ENCODE measurements at regions not wholly inside any gene's neighbourhood (a gene's known extent, or its start where the extent isn't known, plus 50 kb on each side); places are given as distances from the start of the nearest gene placed in this dataset.

DNA sequence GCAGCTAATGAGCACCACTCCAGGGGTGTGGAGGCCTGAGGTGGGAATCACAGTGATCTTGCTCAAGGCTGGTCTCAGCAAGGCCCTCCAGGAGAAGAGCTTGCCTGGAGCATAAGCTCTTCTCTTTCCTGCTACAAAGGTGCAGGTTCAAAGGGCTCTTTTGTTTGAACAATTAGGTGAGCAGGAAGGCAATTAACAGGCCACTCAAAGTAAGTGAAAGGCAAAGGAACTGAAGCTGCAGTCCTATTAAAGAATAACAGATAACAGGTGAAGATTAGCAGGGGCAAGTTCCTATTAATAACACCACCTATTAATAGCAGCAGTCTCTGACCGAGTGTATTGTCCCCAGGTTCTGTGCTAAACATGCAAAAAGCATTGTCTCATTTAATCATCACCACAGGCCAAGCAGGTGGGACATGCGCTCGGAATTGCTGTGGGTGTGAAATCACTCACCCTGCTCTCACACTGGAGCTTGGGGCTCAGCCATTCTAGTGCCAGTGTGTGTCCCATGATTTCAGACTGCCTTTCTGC, 113.8 kb downstream of the RHOU start (continued):
- TF ChIP-seq SOX13 (IDR thresholded peaks at IDR 0.05), result no peak
- TF ChIP-seq SOX13 (CRISPR knock-in tag; conservative IDR thresholded peaks at IDR 0.05 in 1 of 2, IDR thresholded peaks at IDR 0.05 in 1 of 2), result peak in 1 of 2 experiments; percentile 78; a peak in 2 of 4 replicates
- TF ChIP-seq, protein P1, sequence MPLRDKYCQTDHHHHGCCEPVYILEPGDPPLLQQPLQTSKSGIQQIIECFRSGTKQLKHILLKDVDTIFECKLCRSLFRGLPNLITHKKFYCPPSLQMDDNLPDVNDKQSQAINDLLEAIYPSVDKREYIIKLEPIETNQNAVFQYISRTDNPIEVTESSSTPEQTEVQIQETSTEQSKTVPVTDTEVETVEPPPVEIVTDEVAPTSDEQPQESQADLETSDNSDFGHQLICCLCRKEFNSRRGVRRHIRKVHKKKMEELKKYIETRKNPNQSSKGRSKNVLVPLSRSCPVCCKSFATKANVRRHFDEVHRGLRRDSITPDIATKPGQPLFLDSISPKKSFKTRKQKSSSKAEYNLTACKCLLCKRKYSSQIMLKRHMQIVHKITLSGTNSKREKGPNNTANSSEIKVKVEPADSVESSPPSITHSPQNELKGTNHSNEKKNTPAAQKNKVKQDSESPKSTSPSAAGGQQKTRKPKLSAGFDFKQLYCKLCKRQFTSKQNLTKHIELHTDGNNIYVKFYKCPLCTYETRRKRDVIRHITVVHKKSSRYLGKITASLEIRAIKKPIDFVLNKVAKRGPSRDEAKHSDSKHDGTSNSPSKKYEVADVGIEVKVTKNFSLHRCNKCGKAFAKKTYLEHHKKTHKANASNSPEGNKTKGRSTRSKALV (CRISPR knock-in tag; IDR thresholded peaks at IDR 0.05), result no peak
- 0 out of 2 replicates have a peak, but pooled peaks have one; percentile 28 for TF ChIP-seq ZFY (CRISPR knock-in tag; IDR thresholded peaks at IDR 0.05)
- no peak for TF ChIP-seq ZNF263 (CRISPR knock-in tag; IDR thresholded peaks at IDR 0.05)
- TF ChIP-seq SRF (IDR thresholded peaks at IDR 0.05; ENCODE audit: low read depth, low read length), result no peak
- peak; percentile 47; the same call in 1 of the 2 replicates for TF ChIP-seq ELF3 (CRISPR knock-in tag; IDR thresholded peaks at IDR 0.05)
- TF ChIP-seq TEF (CRISPR knock-in tag; IDR thresholded peaks at IDR 0.05), result no peak
- no peak for TF ChIP-seq SP4 (CRISPR knock-in tag; IDR thresholded peaks at IDR 0.05)
- TF ChIP-seq RARG (CRISPR knock-in tag; IDR thresholded peaks at IDR 0.05; ENCODE audit: low read depth), result no peak
- TF ChIP-seq TP53 (CRISPR knock-in tag; conservative IDR thresholded peaks at IDR 0.05), result no peak
- TF ChIP-seq NPAS2 (CRISPR knock-in tag; IDR thresholded peaks at IDR 0.05; ENCODE audit: borderline replicate concordance), result no peak
- TF ChIP-seq RXRB (CRISPR knock-in tag; IDR thresholded peaks at IDR 0.05; ENCODE audit: borderline replicate concordance), result peak; percentile 73; the same call in 1 of the 2 replicates
- no peak for TF ChIP-seq THAP11 (CRISPR knock-in tag; IDR thresholded peaks at IDR 0.05)
- TF ChIP-seq ZNF460 (CRISPR knock-in tag; IDR thresholded peaks at IDR 0.05; ENCODE audit: borderline replicate concordance), result no peak
- TF ChIP-seq ISL2 (CRISPR knock-in tag; IDR thresholded peaks at IDR 0.05), result 0 out of 2 replicates have a peak, but pooled peaks have one; percentile 48
- TF ChIP-seq ZNF546 (CRISPR knock-in tag; conservative IDR thresholded peaks at IDR 0.05), result no peak
- peak; percentile 38; the same call in 1 of the 2 replicates for TF ChIP-seq ZFX (CRISPR knock-in tag; IDR thresholded peaks at IDR 0.05; ENCODE audit: low read depth)
- TF ChIP-seq, protein P2, sequence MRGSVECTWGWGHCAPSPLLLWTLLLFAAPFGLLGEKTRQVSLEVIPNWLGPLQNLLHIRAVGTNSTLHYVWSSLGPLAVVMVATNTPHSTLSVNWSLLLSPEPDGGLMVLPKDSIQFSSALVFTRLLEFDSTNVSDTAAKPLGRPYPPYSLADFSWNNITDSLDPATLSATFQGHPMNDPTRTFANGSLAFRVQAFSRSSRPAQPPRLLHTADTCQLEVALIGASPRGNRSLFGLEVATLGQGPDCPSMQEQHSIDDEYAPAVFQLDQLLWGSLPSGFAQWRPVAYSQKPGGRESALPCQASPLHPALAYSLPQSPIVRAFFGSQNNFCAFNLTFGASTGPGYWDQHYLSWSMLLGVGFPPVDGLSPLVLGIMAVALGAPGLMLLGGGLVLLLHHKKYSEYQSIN (CRISPR knock-in tag; IDR thresholded peaks at IDR 0.05; ENCODE audit: borderline replicate concordance), result no peak
- TF ChIP-seq ARNTL (CRISPR knock-in tag; IDR thresholded peaks at IDR 0.05), result no peak
- TF ChIP-seq ZNF33A (CRISPR knock-in tag; IDR thresholded peaks at IDR 0.05; ENCODE audit: borderline replicate concordance), result no peak
- 0 out of 2 replicates have a peak, but pooled peaks have one; percentile 15 for TF ChIP-seq DRAP1 (CRISPR knock-in tag; IDR thresholded peaks at IDR 0.05)
- TF ChIP-seq, protein P3, sequence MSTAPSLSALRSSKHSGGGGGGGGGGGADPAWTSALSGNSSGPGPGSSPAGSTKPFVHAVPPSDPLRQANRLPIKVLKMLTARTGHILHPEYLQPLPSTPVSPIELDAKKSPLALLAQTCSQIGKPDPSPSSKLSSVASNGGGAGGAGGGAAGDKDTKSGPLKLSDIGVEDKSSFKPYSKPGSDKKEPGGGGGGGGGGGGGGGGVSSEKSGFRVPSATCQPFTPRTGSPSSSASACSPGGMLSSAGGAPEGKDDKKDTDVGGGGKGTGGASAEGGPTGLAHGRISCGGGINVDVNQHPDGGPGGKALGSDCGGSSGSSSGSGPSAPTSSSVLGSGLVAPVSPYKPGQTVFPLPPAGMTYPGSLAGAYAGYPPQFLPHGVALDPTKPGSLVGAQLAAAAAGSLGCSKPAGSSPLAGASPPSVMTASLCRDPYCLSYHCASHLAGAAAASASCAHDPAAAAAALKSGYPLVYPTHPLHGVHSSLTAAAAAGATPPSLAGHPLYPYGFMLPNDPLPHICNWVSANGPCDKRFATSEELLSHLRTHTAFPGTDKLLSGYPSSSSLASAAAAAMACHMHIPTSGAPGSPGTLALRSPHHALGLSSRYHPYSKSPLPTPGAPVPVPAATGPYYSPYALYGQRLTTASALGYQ (CRISPR knock-in tag; IDR thresholded peaks at IDR 0.05), result no peak
- TF ChIP-seq KDM5A (IDR thresholded peaks at IDR 0.05; ENCODE audit: borderline replicate concordance, low read length), result no peak
- no peak for TF ChIP-seq TAF15 (IDR thresholded peaks at IDR 0.05; ENCODE audit: low read depth, low read length, poor library complexity, severe bottlenecking)
- TF ChIP-seq SALL1 (CRISPR knock-in tag; IDR thresholded peaks at IDR 0.05), result peak; percentile 64

Measured in HepG2 (cell line).